B cell (primary cell): ENCODE measurements at regions not wholly inside any gene's neighbourhood (a gene's known extent, or its start where the extent isn't known, plus 50 kb on each side); places are given as distances from the start of the nearest gene placed in this dataset.

Experiments used
- CTCF ChIP-seq: fragments of 200-600 bp; IDR thresholded peaks from one replicate; pipeline ENCODE4 v1.8.0; 2022; ENCODE audit warnings: antibody characterized with exemption, mild to moderate bottlenecking
- EZH2 ChIP-seq: IDR thresholded peaks from 2 replicates; pipeline ENCODE4 v1.6.1; 2012; ENCODE audit warnings: borderline replicate concordance, low read depth, mild to moderate bottlenecking, moderate library complexity, low read length; ENCODE audit not compliant: insufficient read depth, poor library complexity, severe bottlenecking

GRCh38 chr5:38008198-38008597 is 168.4 kb upstream of the GDNF start:
- TF ChIP-seq CTCF, result no peak
- TF ChIP-seq EZH2, result no peak
